Fibroblast of the aortic adventitia (primary cell): ENCODE measurements at regions not wholly inside any gene's neighbourhood (a gene's known extent, or its start where the extent isn't known, plus 50 kb on each side); places are given as distances from the start of the nearest gene placed in this dataset.

Source experiments
- DNase-seq: peaks from one replicate; pipeline ENCODE4 v3.0.0-alpha.2; 2010; ENCODE audit warnings: low read depth
- H3K4me3 ChIP-seq: 2 replicates; pipeline ENCODE4 v1.5.1; 2011; ENCODE audit warnings: low read depth, mild to moderate bottlenecking, control low read depth, low read length, moderate library complexity
- TF ChIP-seq, protein P1 (sequence below): IDR thresholded peaks from 2 replicates; pipeline ENCODE4 v1.5.1; 2011; ENCODE audit warnings: mild to moderate bottlenecking, low read length, control low read depth, inconsistent platforms; ENCODE audit not compliant: insufficient read depth

DNA sequence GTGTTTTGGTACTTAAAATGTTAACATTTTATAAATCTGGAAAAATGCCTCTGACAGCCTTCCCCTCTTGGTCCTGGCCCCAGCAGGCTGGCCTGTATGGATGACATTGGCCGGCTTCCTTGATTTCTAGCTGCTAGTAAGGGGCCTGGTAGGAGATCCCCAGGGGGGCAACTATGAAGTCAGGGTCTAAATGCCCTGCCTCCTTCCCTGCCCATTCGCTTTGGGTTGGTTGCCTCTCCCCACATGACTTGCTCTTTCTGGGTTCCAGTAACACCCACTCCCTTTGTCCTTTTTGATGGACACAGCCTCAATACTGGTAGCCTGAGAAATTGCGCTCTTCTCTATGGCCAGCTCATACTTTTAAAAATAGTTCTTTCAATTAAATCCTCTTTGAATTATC lies 78.0 kb upstream of the MAD2L1 start:
- H3K4me3 ChIP-seq = no peak overlapping the region
- TF ChIP-seq, protein P1, sequence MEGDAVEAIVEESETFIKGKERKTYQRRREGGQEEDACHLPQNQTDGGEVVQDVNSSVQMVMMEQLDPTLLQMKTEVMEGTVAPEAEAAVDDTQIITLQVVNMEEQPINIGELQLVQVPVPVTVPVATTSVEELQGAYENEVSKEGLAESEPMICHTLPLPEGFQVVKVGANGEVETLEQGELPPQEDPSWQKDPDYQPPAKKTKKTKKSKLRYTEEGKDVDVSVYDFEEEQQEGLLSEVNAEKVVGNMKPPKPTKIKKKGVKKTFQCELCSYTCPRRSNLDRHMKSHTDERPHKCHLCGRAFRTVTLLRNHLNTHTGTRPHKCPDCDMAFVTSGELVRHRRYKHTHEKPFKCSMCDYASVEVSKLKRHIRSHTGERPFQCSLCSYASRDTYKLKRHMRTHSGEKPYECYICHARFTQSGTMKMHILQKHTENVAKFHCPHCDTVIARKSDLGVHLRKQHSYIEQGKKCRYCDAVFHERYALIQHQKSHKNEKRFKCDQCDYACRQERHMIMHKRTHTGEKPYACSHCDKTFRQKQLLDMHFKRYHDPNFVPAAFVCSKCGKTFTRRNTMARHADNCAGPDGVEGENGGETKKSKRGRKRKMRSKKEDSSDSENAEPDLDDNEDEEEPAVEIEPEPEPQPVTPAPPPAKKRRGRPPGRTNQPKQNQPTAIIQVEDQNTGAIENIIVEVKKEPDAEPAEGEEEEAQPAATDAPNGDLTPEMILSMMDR = no peak
- DNase-seq = no peak

DNA sequence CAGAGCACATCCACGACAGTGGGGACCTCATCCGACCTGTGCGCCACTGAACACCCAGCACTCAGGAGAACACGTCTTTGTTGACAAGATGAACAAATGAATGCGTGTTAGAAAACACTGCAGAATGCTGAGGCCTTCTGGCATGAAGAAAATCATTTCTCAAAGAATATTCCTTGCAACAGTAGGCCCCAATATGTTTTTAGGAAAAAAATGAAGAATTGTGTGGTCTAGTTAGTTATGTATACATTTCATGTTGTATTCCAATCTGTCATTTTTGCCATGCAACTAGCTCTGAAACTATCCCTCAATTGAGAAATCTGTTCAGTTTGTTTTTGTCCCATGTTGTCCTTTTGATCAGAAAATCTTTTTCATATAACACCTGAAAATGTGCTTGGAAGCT lies 77.4 kb upstream of the MAD2L1 start:
- TF ChIP-seq, protein P1 = no peak
- no peak overlapping the region for H3K4me3 ChIP-seq
- no peak for DNase-seq

DNA sequence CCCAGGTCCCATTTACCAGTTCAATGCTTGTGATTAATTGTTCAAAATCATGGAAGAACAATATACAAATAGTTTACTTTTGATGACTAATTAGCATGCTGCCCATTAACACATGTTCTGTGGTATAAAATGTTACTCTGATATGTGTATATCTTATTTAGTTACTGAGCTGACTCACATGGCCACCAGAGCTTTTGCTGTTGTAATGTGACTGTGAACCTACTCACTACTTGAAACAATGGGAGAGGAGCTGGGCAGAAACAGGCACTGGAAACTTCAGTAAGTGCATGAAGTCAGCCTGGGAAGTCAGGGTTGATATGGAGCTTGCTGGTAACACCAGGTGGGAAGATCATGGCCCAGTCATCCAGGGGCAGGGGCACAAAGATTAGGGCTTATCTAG lies 72.7 kb upstream of the MAD2L1 start:
- H3K4me3 ChIP-seq = no peak overlapping the region
- DNase-seq = no peak
- TF ChIP-seq, protein P1 = no peak

DNA sequence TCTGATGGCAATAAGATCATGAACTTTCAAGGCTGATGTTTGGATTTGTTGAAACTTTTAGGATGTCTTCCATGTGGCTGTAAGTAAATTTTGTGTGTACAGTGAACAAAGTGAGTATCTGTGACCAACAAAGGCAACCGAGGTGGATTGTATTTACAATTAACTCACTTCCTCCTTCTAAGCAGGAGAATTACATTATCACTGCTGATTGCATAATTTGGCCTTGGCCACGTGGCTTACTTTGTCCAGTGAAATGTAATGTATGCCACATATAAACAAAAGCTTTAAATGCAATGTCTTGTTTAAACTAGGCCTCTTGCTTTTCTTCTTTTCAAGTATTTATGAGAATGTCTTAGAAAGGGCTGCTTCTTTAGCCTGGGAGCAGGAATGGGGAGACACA lies 66.3 kb upstream of the MAD2L1 start:
- TF ChIP-seq, protein P1 = no peak
- no peak overlapping the region for H3K4me3 ChIP-seq
- DNase-seq = peak; percentile 6

DNA sequence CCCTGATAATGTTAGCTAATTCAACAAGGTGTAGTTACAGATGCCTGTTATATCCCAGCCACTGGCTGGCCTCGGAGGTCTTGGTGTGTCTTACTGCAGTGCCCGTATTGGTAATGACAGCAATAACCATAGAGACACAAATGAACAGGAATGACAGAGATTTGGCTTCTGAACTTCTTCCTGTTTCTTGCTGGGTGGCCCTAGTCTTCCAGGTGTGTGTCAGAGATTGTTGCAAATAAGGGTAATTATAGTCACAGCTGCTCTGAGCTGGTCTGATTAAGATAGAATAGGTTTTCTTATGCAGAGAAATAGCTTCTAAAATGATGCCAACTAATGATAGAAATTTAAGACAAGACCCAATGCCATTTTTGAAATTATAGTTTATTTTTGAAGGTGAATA lies 64.1 kb upstream of the MAD2L1 start:
- H3K4me3 ChIP-seq = no peak overlapping the region
- DNase-seq = no peak
- TF ChIP-seq, protein P1 = no peak
